HG03175 (cell line): ENCODE measurements at regions not wholly inside any gene's neighbourhood (a gene's known extent, or its start where the extent isn't known, plus 50 kb on each side); places are given as distances from the start of the nearest gene placed in this dataset.
"Not testable (repeated sequence)": the region's sequence is repeated elsewhere in the genome, so short reads cannot be mapped to it uniquely, and the experiment has no call there.

ENCODE experiments used
- ATAC-seq: cut with Tn5 transposase; IDR thresholded peaks from one replicate; pipeline ENCODE4 v1.9.1; 2021; ENCODE audit warnings: mild to moderate bottlenecking, moderate library complexity; ENCODE audit not compliant: unreplicated experiment

GRCh38 chr2:196276421-196276820 is 105.0 kb upstream of the STK17B start:
- ATAC-seq = no peak

- ATAC-seq = peak; percentile 45
These were observed 105.6 kb upstream of the STK17B start for GRCh38 chr2:196277002-196277401.

DNA sequence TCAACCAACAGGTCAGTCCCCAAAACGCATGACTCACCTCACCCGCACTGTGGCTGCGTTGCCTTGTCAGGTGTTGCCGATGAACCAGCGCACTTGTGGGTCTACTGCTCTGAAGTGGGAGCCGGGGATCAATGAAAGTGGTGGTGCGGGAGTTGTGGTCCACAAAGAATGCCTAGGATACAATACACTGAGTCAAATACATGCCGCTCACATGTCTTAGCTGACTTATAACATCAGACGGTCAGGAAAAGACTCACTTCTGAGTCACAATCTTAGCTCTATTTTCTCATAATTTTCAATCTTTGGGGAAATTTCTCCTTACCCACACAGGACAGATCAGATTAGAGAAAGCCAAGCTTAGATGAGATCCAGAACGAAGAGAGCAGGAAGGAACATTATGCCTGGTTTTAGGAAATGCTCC is 107.1 kb upstream of the STK17B start:
- no peak for ATAC-seq

GRCh38 chr2:196279541-196279940 is 108.2 kb upstream of the STK17B start:
- no peak for ATAC-seq

- ATAC-seq = no peak
These were observed 112.9 kb upstream of the STK17B start for GRCh38 chr2:196284144-196284844.

DNA sequence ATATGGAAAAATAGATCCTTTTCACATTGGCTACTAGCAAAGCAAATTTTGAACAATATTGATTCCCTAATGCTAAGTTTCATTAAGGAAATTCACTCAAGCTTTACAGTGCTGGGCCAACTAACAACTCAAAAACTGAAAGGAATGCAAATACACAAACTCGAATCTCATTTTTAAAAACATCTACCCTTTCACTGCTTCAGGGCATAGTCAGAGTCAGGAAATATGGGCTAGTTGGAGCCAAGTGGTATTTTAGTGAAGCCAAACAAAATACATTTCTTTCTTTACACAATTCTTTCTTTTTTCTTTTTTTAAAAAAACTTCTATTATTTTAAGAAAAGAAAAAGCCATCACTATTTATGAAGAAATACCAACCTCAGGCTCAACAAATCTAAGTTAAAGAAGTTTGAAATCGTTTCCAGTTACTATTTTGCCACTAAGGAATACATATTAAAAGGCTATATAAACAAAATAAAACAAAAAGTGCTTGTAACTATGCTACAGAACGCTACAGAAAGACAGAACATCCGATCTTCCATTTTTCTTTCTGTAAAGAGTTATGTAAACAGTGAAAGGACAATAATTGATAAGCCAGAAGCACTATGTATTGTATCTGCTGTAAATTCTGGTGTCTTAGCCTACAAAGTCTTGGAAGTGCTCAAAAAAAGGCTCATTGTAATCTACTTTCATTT is 113.6 kb upstream of the STK17B start:
- no peak for ATAC-seq

DNA sequence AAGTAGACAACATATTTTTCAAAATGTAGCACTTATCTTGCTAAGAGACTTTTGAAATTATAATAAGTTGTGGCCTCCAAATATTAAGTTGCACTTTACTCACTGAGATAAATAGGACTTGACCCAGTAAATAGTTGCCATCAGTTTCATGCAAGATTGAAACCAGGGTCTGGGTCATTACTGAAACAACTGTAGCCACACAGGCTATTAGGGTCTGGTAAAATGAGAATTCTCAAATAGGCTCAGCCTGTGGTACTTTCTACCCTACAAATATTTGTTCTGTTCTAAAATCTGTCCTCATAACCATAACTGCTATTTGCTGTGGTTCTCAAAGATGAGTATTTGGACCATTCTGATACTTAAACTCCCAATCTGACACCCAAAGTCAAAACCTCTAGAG is 115.4 kb upstream of the STK17B start:
- ATAC-seq = no peak

GRCh38 chr2:196287523-196287922 is 116.1 kb upstream of the STK17B start:
- ATAC-seq = no peak

DNA sequence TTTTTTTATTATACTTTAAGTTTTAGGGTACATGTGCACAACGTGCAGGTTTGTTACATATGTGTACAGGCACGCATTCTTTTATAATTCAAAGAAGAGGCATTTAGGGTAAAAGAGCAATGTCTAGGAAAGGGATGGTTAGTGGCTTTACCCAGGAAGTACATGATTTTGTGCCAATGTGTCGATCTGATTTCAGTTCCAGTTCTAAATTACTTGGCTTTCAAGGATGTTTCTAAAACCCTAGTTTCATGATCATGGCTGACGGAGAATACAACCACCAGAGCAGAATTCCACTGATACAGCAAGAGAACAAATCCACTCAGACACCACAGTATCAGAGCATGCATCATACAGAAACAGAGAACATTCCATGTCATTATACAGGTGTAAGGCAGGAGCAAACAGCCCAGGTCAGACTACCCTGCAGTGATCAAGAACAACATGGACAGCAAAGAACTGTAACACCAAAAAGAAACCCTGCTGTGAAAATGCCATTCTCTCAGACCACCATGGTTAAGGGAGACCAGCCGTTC is 116.7 kb upstream of the STK17B start:
- no peak for ATAC-seq

DNA sequence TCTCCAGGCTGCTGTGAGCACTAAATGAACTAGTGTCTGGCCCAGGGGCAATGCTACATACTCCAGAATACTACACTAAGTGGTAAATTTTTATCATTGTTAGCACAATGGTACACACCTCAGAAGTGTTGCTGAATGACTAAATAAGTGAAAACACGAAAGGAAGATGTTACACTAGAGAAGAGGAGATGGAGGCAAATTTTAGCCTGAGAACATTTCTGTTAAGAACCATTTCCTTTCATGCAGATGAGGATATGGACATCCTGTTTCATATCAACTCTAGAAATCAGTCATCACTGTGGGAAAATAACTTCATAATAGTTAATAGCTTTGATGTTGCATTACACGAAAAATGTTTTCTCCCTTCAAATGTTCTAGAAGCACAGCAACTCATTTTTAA is 117.6 kb upstream of the STK17B start:
- peak; percentile 31 for ATAC-seq

GRCh38 chr2:196290136-196290535 is 118.8 kb upstream of the STK17B start:
- ATAC-seq = no peak

DNA sequence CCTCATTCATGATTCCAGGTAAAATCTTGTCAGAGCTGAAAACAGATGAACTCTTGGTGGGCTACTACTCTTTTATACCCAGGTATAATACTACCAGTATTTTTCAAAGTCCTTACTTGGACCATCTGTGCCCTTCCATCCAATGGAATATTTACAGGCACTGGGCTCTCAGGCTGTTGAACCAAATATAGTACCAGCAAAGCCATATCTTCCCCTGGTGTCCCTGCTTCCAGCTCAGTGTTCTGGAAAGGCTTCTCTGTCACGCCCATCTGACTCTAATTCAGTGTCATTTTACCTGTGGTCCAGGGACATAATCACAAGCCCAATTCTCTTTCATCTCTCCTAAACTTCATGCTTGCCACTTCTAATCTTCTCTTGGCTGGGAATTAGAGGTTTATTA is 119.2 kb upstream of the STK17B start:
- ATAC-seq = no peak

GRCh38 chr2:196291426-196291825 is 120.0 kb upstream of the STK17B start:
- ATAC-seq = peak; percentile 7

- ATAC-seq = peak; percentile 70
These were observed 120.8 kb upstream of the STK17B start for GRCh38 chr2:196291873-196292800.

GRCh38 chr2:196293751-196294515 is 122.6 kb upstream of the STK17B start:
- ATAC-seq = no peak

- no peak for ATAC-seq
These were observed 123.1 kb upstream of the STK17B start for GRCh38 chr2:196294516-196294909.

GRCh38 chr2:196295005-196295404 is 123.6 kb upstream of the STK17B start:
- ATAC-seq = no peak

- not testable (repeated sequence) for ATAC-seq
These were observed 126.8 kb upstream of the STK17B start for GRCh38 chr2:196298106-196298723.

DNA sequence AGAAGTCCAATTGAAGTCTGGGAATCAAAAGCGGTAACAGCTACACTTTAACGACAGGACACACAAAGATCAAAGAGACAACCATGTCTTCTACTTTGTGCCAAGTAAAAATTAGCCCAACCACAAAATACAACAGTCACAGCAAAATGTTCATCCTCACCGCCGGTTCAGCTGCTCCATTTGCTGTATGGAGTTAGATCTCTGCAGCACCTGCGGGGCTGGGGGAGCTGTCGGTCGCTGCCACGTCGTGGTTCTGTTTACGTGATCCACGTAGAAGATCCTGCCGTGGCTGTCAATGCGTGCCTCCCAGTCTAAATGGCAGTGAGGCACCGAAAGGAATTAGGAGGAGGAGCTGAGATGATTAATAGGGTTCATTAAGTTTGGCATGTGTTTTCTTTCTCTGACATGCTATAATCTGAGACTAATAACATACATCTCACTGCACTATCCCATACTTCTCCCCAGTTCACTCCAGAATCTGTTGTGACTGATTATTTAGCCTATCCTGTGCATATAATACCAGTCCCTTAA is 136.5 kb upstream of the STK17B start:
- ATAC-seq = no peak

- no peak for ATAC-seq
These were observed 138.3 kb upstream of the STK17B start for GRCh38 chr2:196309691-196310090.
